H7 (cell line): ENCODE measurements at regions not wholly inside any gene's neighbourhood (a gene's known extent, or its start where the extent isn't known, plus 50 kb on each side); places are given as distances from the start of the nearest gene placed in this dataset.
"Not testable (repeated sequence)": the region's sequence is repeated elsewhere in the genome, so short reads cannot be mapped to it uniquely, and the experiment has no call there.

Experiments used
- DNase-seq: peaks from one replicate; pipeline ENCODE4 v3.0.0; 2012
- H3K27me3 ChIP-seq: 2 replicates; pipeline ENCODE4 v1.6.0; 2011; ENCODE audit warnings: mild to moderate bottlenecking, low read length; ENCODE audit not compliant: control insufficient read depth, insufficient read depth
- H3K36me3 ChIP-seq: replicated peaks from 2 replicates; pipeline ENCODE4 v1.5.1; 2011; ENCODE audit warnings: low read length; ENCODE audit not compliant: control insufficient read depth, insufficient read depth
- H3K4me3 ChIP-seq: 2 replicates; pipeline ENCODE4 v1.5.1; 2011; ENCODE audit warnings: low read depth, mild to moderate bottlenecking, control low read depth, low read length, moderate library complexity; ENCODE audit not compliant: insufficient read depth

DNA sequence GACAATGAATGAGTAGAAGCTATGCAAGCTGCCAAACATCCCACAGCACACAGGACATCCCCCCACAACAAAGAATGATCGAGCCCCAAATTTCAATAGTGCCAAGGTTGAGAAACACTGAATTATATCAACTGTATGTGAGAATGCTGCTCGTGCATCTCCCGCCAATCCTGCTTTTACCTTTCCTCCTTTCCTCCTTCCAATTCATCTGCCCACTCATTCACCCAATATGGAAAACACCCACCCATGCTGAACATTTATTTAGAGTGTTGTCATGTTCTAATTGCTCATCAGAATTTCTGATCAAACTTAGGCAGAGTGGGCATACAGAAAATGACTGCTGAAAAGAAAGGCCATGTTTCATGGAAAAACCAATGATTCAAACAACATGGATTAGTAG, 183.0 kb downstream of the TMEM114 start:
- H3K4me3 ChIP-seq = no peak overlapping the region
- DNase-seq = no peak
- no peaks in the 10 kb centered on the region for H3K36me3 ChIP-seq
- H3K27me3 ChIP-seq = no peaks in the 10 kb centered on the region

DNA sequence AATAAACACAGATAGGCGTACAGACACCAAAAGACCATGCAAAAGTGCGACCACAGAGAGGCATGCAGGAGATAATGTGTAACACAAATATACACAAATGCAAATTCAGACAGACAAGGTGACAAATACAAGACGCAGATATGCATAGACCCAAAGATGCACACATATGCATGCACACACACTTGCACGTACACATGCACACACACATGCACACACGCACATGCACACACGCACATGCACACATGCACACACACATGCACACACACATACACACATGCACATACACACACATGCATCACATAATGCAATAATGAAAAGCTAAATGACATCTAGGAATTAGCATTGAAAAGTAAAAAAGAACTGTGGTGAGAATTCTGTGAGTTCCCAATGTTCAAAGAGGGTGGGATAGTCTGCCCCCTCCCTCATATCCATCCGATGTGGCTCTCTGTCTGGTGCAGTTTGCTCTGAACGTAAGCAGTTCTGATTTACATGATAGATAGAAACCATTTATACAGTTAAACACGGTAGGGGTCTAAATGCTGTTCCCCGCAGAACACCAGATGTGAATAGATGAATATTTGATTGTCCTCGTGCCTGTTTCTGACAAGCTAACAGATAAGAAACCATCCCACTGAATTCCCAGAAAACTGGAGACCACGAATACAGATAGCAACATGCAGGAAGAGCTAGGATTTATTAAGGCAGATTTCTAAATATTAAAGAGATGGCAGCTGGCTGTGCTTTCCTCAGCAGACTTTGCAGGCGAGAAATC, 186.1 kb downstream of the TMEM114 start:
- H3K36me3 ChIP-seq = no peaks in the 10 kb centered on the region
- no peak for DNase-seq
- H3K27me3 ChIP-seq = no peaks in the 10 kb centered on the region
- H3K4me3 ChIP-seq = no peak overlapping the region

DNA sequence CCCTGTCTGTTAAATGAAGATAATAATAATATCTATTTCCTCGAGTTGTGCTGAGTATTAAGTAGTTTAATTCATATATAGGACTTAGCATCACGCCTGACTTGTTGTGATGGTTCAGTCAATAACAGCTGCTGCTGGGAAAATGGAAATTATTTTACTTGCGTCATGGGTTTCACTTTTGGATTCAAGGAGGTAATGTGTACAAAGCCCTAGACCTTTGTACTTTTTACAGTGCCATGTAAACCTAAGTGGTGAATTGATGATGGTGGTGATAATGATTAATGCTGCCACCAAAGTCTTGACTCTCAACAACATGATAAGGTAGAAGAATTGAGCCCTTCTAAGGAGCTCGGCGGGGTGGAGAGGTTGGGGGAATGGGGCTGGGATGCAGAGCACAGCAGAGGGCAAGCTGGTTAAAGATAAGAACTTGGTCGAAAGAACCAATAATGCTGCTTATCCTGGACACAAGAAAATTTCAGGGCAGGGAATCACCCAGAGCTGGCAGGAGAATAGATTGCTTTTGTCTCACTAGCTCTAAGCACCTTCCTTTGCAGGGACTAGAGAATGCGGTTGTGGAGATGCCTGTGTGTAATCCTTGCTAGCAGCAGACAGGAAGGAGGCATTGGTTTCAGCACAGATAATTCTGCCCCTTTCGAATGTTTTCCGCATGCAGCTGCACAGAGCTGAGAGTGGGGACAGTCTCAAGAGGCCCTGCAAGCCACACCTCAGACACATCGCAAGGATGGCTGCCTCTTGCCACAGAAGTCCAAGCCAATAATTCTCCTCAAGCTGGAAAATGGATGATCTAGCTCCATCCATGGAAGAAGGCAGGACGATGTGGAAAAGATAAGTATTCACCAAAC, 187.1 kb downstream of the TMEM114 start:
- H3K27me3 ChIP-seq = no peaks in the 10 kb centered on the region
- H3K4me3 ChIP-seq = no peak overlapping the region
- no peaks in the 10 kb centered on the region for H3K36me3 ChIP-seq
- no peak for DNase-seq

DNA sequence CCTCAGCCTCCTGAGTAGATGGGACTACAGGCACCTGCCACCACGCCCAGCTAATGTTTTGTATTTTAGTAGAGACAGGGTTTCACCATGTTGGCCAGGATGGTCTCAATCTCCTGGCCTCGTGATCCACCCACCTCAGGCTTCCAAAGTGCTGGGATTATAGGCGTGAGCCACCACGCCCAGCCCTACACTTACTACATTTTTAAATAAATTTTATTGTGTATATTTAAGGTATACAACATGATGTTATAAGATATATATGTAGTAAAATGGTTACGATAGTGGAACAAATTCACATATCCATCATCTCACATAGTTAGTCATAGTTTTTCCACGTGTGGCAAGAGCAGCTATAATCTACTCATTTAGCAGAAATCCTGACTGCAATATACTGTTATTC, 189.6 kb downstream of the TMEM114 start:
- H3K4me3 ChIP-seq, DNase-seq, H3K36me3 ChIP-seq, H3K27me3 ChIP-seq: not testable (repeated sequence)

DNA sequence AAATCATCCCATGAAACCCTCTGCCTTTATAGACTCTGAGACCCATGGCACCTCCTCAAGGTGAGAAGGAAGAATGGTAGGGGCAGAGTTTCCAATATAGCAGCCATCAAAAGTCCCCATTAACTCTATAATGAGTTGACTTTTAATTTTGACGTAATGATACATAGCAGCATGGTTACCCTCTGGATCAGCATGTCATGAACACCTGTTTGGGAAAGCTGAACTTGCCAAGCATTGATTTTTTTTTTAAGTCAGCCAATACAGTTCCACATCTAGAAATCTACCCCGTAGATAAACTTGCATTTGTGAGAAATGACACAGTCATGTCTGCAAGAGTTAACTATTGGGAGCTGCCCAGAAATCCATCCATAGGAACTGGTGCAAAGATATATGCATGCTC, 191.8 kb downstream of the TMEM114 start:
- no peaks in the 10 kb centered on the region for H3K36me3 ChIP-seq
- no peaks in the 10 kb centered on the region for H3K27me3 ChIP-seq
- no peak overlapping the region for H3K4me3 ChIP-seq
- DNase-seq = no peak

DNA sequence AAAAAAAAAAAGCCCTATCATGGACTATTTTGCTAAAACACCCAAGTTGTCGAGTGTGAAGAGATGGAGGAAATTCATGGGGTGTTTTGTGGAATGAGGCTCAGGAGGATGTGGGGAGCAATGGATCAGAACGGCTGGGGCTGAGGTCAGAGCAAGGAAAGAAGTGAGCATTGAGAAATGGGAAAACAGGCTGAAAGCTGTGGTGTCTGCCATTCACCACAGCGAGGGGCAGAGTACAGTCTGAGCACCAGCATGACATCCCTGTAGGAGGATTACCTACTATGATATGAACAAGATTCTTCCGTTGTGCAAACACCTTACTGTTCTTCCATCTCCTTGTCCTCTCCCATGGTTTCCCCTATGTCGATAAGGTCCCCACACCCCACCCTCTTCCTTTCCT, 193.1 kb downstream of the TMEM114 start:
- Histone ChIP-seq H3K27me3 (no peaks in the 10 kb centered on the region), H3K36me3 (no peaks in the 10 kb centered on the region), H3K4me3 (no peak overlapping the region)
- no peak for DNase-seq

DNA sequence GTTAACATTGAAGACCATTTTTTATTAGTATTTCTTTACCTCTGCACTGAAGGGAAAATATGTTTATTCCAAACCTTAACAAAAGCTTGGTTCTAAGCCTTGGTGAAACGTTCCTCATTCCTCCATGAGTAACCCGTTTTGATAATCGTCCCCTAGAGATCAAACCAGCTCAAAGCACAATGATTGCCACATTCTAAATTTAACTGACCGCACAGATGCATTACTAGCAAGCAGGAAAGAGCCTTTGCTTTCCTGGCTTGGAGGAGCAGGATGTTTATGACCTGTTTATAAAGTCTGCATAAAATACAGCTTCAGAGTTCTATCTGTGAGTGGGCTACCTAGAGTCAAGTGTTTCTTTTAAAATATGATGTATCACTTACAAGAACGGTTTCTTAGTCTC, 193.8 kb downstream of the TMEM114 start:
- no peaks in the 10 kb centered on the region for H3K27me3 ChIP-seq
- H3K36me3 ChIP-seq = no peaks in the 10 kb centered on the region
- H3K4me3 ChIP-seq = no peak overlapping the region
- DNase-seq = no peak

DNA sequence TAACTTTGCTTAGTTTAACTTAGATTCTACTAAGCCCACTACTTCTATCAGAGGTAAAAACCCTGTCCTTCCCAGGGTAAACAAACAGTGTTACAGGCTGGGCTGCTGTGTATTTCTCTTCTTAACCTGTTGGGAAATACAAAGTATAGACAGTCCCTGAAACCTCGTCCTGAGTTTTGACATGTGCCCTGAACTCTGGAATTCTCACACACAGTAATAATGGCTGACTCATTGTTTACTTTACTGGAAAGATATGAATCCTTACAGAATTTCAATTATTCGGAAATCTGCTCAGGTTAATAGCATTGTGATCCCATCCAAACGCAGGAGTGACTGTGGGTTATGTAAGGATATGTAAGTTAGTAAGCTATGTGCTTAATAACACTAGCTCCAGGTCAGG, 199.1 kb downstream of the TMEM114 start:
- H3K27me3 ChIP-seq = no peaks in the 10 kb centered on the region
- H3K36me3 ChIP-seq = no peaks in the 10 kb centered on the region
- no peak for DNase-seq
- H3K4me3 ChIP-seq = no peak overlapping the region

DNA sequence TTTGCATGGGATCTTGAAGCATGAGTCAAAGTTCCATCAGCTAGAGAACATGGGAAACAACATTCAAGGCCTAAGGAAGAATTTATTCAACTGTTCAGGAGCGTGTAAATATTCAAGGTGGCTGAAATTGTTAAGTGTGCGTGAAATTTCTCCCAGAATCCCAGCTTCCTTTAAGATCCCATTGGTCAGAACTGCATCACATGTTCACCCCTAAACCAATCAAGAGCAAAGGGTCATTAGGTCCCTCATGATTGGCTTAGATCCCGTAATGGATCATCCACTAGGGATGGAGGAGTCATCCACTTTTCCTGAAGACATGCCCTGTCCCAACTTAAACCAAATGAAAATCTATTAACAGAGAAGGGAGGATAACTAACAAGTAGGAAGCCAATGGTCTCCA, 201.6 kb downstream of the TMEM114 start:
- DNase-seq = no peak

DNA sequence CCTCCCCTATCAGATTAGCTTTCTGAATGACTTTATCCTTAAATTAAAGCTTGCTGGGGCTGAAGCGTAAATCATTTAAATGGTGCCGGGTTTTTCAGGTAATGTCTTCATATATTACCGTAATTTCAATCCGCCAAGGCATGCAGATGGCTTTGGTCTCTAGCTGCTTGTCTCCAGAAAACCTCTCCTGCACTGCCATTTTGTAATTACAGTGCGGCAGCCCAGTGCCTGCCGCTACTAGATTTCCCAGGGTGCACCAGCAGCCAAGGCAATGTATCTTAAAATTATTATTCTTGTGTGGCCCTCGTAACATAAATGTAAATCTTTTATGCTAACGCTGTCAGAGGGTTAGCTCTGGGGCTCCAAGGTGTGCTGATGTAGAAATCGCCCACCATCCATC, 208.5 kb downstream of the TMEM114 start:
- Histone ChIP-seq H3K27me3 (no peaks in the 10 kb centered on the region; the same call in 1 of the 2 replicates), H3K4me3 (no peak overlapping the region), H3K36me3 (no peaks in the 10 kb centered on the region)
- DNase-seq = no peak

More for the DNA sequence above, 201.6 kb downstream of the TMEM114 start:
- H3K36me3 ChIP-seq = no peaks in the 10 kb centered on the region
- H3K4me3 ChIP-seq = no peak overlapping the region
- H3K27me3 ChIP-seq = no peaks in the 10 kb centered on the region; the same call in 1 of the 2 replicates

DNA sequence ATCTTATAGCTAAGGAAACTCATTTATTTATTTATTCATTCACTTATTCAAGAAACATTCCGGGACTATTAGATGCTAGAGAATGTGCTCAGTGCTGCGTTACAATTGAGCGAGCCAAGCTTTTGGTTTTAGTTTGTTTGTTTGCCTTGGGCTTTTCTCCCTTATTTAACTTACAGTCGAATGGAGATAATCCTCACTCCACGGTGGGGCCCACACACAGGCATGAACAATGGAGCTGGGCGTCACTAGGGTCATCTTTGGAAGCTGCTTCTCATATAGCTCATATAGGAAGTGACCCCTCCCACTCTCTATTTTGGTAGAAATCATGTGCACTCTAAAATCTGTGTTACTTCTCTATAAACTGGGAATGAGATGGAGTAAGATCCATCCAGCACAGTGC, 210.0 kb downstream of the TMEM114 start:
- Histone ChIP-seq H3K36me3 (no peaks in the 10 kb centered on the region), H3K27me3 (no peaks in the 10 kb centered on the region; the same call in 1 of the 2 replicates), H3K4me3 (no peak overlapping the region)
- no peak for DNase-seq

DNA sequence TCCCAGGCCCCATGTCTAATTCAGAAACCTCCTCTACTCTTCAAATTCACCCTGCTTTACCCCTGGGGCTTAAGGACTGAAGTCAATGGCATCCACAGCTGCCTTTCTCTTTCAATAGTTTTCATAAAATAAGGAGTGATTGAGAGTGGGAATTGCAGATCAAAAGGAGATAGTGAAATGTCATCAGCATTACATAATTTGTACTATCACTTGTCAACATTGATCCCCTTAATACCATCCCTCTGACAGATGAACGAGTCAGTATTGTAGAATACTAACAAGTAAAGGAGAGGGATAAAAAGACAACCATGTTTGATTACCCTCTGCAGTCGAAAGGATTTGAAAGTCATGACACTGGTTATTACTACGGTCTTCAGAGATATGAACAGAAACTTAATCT, 212.4 kb downstream of the TMEM114 start:
- H3K36me3 ChIP-seq = no peaks in the 10 kb centered on the region
- H3K27me3 ChIP-seq = no peaks in the 10 kb centered on the region
- DNase-seq = no peak
- H3K4me3 ChIP-seq = no peak overlapping the region

DNA sequence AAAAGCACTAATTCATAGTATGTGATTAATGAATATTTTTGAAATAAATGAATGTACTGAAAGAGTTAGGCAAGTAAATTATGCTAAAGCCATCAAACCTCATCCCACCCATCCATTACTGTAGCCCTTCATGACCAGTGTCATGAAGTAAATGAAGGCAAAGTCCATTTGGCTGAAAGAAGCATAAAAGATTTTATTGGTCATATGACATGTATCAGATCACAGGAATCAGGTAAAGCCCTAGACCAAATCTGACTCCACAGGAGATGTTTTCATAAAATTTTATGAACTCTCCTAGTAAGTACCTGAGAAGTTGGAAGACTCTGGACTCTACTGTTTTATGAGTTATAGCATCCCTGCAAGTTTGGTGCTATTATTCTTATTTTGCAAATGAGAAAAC, 213.5 kb downstream of the TMEM114 start:
- Histone ChIP-seq H3K27me3 (no peaks in the 10 kb centered on the region), H3K4me3 (no peak overlapping the region), H3K36me3 (no peaks in the 10 kb centered on the region)
- no peak for DNase-seq

DNA sequence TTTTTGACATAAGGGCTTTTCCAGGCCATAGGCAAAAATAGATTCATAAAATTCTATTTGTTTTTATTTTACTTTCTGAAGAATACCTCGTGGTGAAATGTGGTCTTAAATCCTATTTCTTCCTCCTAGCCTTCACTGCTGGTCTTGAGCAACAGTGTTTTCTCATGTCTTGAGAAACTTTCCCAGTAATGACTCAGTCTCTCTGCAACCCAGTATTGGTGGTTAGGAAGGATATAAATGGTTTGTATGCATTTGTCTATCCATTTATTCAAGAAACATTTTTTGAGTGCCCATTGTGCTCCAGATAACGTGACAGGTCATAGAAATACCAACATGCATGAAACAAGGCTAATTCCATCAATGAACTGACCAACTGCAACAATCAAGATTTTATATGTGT, 213.9 kb downstream of the TMEM114 start:
- DNase-seq = no peak
- Histone ChIP-seq H3K36me3 (no peaks in the 10 kb centered on the region), H3K27me3 (no peaks in the 10 kb centered on the region), H3K4me3 (no peak overlapping the region)

DNA sequence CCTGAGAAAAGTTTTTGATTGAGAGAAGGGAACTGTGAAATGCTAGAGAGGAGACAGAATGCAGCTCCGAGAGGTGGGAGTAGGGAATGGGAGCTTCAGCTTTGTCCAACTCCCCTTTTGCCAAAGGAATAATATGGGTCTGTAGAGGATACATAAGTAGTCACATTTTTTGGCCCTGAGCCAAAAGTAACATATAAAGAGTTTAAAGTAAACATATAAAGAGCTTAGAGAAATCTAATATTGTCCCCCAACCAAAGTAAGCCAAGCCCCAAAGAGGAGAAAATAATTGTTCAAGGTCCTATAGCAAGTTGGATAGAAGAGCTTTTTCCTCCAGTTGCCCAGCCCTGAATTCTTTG, 215.1 kb downstream of the TMEM114 start:
- no peaks in the 10 kb centered on the region for H3K27me3 ChIP-seq
- DNase-seq = no peak
- H3K4me3 ChIP-seq = no peak overlapping the region
- H3K36me3 ChIP-seq = no peaks in the 10 kb centered on the region
